RWPE1 (cell line): ENCODE measurements at regions not wholly inside any gene's neighbourhood (a gene's known extent, or its start where the extent isn't known, plus 50 kb on each side); places are given as distances from the start of the nearest gene placed in this dataset.
A peak's percentile ranks its signal among the peaks of the same experiment; 100 is the strongest.

Experiments used
- CTCF ChIA-PET: fragments of 350-600 bp; sonication (Branson Sonifier 250); formaldehyde crosslinking; extraction: SDS; loops from one replicate; lab custom pipeline; 2021; lab: Yijun Ruan, JAX
- POLR2A ChIA-PET: fragments of 400-600 bp; formaldehyde crosslinking; extraction: SDS; loops from one replicate; lab custom pipeline; 2020; ENCODE audit warnings: antibody characterized with exemption; ENCODE audit not compliant: low non-redundant PET; lab: Yijun Ruan, JAX
- DNase-seq: peaks from one replicate; pipeline ENCODE4 v3.0.0; 2012; ENCODE audit warnings: low spot score
- H3K27ac ChIP-seq: fragments of 450-650 bp; 2 replicates; pipeline ENCODE4 v1.5.1; 2017
- CTCF ChIP-seq: fragments of 450-650 bp; conservative IDR thresholded peaks from 2 replicates; pipeline ENCODE4 v1.5.1; 2017; ENCODE audit warnings: low read depth, mild to moderate bottlenecking

GRCh38 chr5:154694159-154694558, 61.0 kb upstream of the LARP1 start:
- H3K27ac ChIP-seq = no peak overlapping the region
- TF ChIP-seq CTCF = no peak
- no peak for DNase-seq
- ChIA-PET CTCF (no interaction called here), POLR2A (no interaction called here)

GRCh38 chr5:154690488-154690887, 64.7 kb upstream of the LARP1 start:
- TF ChIP-seq CTCF = no peak
- ChIA-PET POLR2A (no interaction called here), CTCF (interaction anchor here (1.3 kb wide), 1 partner anchor 40 kb away, joined by 4 read pairs; no protein-coding TSS in a partner anchor)
- no peak for DNase-seq
- no peak overlapping the region for H3K27ac ChIP-seq

GRCh38 chr5:154686490-154686889, 68.7 kb upstream of the LARP1 start:
- DNase-seq = no peak
- TF ChIP-seq CTCF = no peak
- no peak overlapping the region for H3K27ac ChIP-seq
- ChIA-PET POLR2A (no interaction called here), CTCF (no interaction called here)

GRCh38 chr5:154683101-154683880, 71.9 kb upstream of the LARP1 start:
- CTCF ChIA-PET = interaction anchor here (0.6 to 1.5 kb wide), 2 partner anchors 33 to 1474 kb away, joined by 3 to 7 read pairs; no protein-coding TSS in a partner anchor
- H3K27ac ChIP-seq = peak overlapping the region; percentile 84
- POLR2A ChIA-PET = interaction anchor here (0.6 to 0.8 kb wide), 2 partner anchors 9 to 115 kb away, joined by 3 to 9 read pairs; no protein-coding TSS in a partner anchor
- TF ChIP-seq CTCF = no peak
- no peak for DNase-seq

- TF ChIP-seq CTCF = no peak
- no peak for DNase-seq
- ChIA-PET CTCF (interaction anchor here (0.6 kb wide), 1 partner anchor 131 kb away, joined by 6 read pairs; no protein-coding TSS in a partner anchor), POLR2A (no interaction called here)
- no peak overlapping the region for H3K27ac ChIP-seq
Observed at GRCh38 chr5:154679501-154679900, 75.7 kb upstream of the LARP1 start.

GRCh38 chr5:154677921-154678320, 77.3 kb upstream of the LARP1 start:
- CTCF ChIA-PET = interaction anchor here (0.6 kb wide), 1 partner anchor 132 kb away, joined by 4 read pairs; no protein-coding TSS in a partner anchor
- TF ChIP-seq CTCF = no peak
- POLR2A ChIA-PET = interaction anchor here (0.7 kb wide), 1 partner anchor 101 kb away, joined by 3 read pairs; no protein-coding TSS in a partner anchor
- no peak overlapping the region for H3K27ac ChIP-seq
- no peak for DNase-seq
